K562 (cell line): ENCODE measurements at regions not wholly inside any gene's neighbourhood (a gene's known extent, or its start where the extent isn't known, plus 50 kb on each side); places are given as distances from the start of the nearest gene placed in this dataset.

ENCODE experiments used
- BRF1 ChIP-seq: IDR thresholded peaks from 3 replicates; pipeline ENCODE4 v1.6.1; 2011; ENCODE audit warnings: borderline replicate concordance, mild to moderate bottlenecking; ENCODE audit not compliant: insufficient read length; ENCODE audit errors: extremely low read depth
- CCNT2 ChIP-seq: IDR thresholded peaks from 2 replicates; pipeline ENCODE4 v1.6.1; 2011; ENCODE audit warnings: borderline replicate concordance, low read depth, mild to moderate bottlenecking, moderate library complexity, mixed read lengths, low read length; ENCODE audit not compliant: insufficient read length; ENCODE audit errors: extremely low read depth
- FOSL1 ChIP-seq: fragments of 200-800 bp; sonication (Bioruptor generic); conservative IDR thresholded peaks from 2 replicates; pipeline ENCODE4 v1.6.1; 2016; ENCODE audit warnings: missing genetic modification characterization, missing compliant biosample characterization
- HDAC6 ChIP-seq: IDR thresholded peaks from 2 replicates; pipeline ENCODE4 v1.6.1; 2012; ENCODE audit warnings: low read depth, mild to moderate bottlenecking, control low read depth, inconsistent platforms, low read length, moderate library complexity
- NCOA2 ChIP-seq, 2 experiments: fragments of 450-650 bp; IDR thresholded peaks; 2 replicates each; pipeline ENCODE4 v1.6.1; 2018; ENCODE audit warnings: mild to moderate bottlenecking in 2 of 2, moderate library complexity in 1 of 2; ENCODE audit not compliant: partially characterized antibody in 2 of 2
- NRF1 ChIP-seq, 2 experiments: fragments of 450-650 bp; IDR thresholded peaks in 1 of 2; conservative IDR thresholded peaks in 1 of 2; 2 replicates each; pipeline ENCODE4 v1.6.1; 2014; ENCODE audit warnings: mild to moderate bottlenecking in 2 of 2
- SMAD4 ChIP-seq: fragments of 250-450 bp; sonication (Bioruptor Pico); conservative IDR thresholded peaks from 2 replicates; pipeline ENCODE4 v1.8.0; 2021; ENCODE audit warnings: inconsistent platforms, mild to moderate bottlenecking, moderate library complexity
- TOE1 ChIP-seq, 2 experiments: fragments of 450-650 bp in 1 of 2; sonication (generic) in 1 of 2; formaldehyde crosslinking in 1 of 2; IDR thresholded peaks; 2 replicates each; pipeline versions ENCODE4 v1.7.1 to v1.8.0; 2016 to 2022; ENCODE audit warnings: borderline replicate concordance in 2 of 2, mild to moderate bottlenecking in 2 of 2, antibody characterized with exemption in 1 of 2, inconsistent platforms in 1 of 2, low read depth in 1 of 2, missing genetic modification reagents in 1 of 2, moderate library complexity in 1 of 2
- ZNF324 ChIP-seq: fragments of 250-450 bp; sonication (Bioruptor Pico); IDR thresholded peaks from 2 replicates; pipeline ENCODE4 v1.4.0; 2020; ENCODE audit warnings: mild to moderate bottlenecking
- TF ChIP-seq, protein P1 (sequence below), 3 experiments: IDR thresholded peaks in 2 of 3; conservative IDR thresholded peaks in 1 of 3; 2 replicates each; pipeline ENCODE4 v1.5.1; 2011 to 2012; ENCODE audit warnings: low read length in 3 of 3, mild to moderate bottlenecking in 3 of 3, control low read depth in 2 of 3, improper control_type of control experiment in 1 of 3, inconsistent platforms in 1 of 3, low read depth in 1 of 3, mixed read lengths in 1 of 3, moderate library complexity in 1 of 3; ENCODE audit not compliant: insufficient read depth in 2 of 3
- TF ChIP-seq, protein P2 (sequence below), 2 experiments: fragments of 450-650 bp; formaldehyde crosslinking in 1 of 2; IDR thresholded peaks; 2 replicates each; pipeline versions ENCODE4 v1.4.0 to v1.6.1; 2014 to 2020; ENCODE audit warnings: mild to moderate bottlenecking in 2 of 2, borderline replicate concordance in 1 of 2, low read depth in 1 of 2

DNA sequence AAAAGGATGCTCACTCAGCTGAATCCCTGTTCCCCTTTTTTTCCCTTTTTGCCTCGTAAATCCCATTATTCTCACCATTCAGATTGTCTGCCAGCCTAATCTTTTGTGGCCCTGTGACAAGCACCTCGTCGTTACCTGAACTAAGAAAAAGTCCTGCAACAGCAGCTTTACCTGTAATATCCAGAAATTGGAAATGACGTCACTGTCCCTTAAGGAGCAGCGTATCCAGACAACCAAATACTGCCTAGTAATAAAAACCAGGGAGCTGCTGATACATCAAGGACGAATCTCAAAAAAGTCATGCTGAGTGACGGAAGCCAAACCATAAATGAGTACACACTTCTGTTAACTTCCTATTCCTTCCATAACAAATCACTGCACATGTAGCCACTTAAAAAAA, 694.9 kb downstream of the GALR1 start:
- TF ChIP-seq NRF1 (conservative IDR thresholded peaks at IDR 0.05 in 1 of 2, IDR thresholded peaks at IDR 0.05 in 1 of 2) (no peak), SMAD4 (no peak), ZNF324 (CRISPR knock-in tag) (no peak), NCOA2 (IDR thresholded peaks at IDR 0.05; ENCODE audit: partially characterized antibody in 2 of 2) (no peak), BRF1 (no peak), HDAC6 (no peak), CCNT2 (no peak), TOE1 (IDR thresholded peaks at IDR 0.05; ENCODE audit: borderline replicate concordance) (no peak), TOE1 (CRISPR knock-in tag; IDR thresholded peaks at IDR 0.05; ENCODE audit: borderline replicate concordance, low read depth) (no peak), FOSL1 (tag) (no peak)
- TF ChIP-seq, protein P1, sequence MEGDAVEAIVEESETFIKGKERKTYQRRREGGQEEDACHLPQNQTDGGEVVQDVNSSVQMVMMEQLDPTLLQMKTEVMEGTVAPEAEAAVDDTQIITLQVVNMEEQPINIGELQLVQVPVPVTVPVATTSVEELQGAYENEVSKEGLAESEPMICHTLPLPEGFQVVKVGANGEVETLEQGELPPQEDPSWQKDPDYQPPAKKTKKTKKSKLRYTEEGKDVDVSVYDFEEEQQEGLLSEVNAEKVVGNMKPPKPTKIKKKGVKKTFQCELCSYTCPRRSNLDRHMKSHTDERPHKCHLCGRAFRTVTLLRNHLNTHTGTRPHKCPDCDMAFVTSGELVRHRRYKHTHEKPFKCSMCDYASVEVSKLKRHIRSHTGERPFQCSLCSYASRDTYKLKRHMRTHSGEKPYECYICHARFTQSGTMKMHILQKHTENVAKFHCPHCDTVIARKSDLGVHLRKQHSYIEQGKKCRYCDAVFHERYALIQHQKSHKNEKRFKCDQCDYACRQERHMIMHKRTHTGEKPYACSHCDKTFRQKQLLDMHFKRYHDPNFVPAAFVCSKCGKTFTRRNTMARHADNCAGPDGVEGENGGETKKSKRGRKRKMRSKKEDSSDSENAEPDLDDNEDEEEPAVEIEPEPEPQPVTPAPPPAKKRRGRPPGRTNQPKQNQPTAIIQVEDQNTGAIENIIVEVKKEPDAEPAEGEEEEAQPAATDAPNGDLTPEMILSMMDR (IDR thresholded peaks at IDR 0.05 in 2 of 3, conservative IDR thresholded peaks at IDR 0.05 in 1 of 3; ENCODE audit: insufficient read depth in 2 of 3, low read depth in 1 of 3, low read length in 3 of 3) = no peak
- TF ChIP-seq, protein P2, sequence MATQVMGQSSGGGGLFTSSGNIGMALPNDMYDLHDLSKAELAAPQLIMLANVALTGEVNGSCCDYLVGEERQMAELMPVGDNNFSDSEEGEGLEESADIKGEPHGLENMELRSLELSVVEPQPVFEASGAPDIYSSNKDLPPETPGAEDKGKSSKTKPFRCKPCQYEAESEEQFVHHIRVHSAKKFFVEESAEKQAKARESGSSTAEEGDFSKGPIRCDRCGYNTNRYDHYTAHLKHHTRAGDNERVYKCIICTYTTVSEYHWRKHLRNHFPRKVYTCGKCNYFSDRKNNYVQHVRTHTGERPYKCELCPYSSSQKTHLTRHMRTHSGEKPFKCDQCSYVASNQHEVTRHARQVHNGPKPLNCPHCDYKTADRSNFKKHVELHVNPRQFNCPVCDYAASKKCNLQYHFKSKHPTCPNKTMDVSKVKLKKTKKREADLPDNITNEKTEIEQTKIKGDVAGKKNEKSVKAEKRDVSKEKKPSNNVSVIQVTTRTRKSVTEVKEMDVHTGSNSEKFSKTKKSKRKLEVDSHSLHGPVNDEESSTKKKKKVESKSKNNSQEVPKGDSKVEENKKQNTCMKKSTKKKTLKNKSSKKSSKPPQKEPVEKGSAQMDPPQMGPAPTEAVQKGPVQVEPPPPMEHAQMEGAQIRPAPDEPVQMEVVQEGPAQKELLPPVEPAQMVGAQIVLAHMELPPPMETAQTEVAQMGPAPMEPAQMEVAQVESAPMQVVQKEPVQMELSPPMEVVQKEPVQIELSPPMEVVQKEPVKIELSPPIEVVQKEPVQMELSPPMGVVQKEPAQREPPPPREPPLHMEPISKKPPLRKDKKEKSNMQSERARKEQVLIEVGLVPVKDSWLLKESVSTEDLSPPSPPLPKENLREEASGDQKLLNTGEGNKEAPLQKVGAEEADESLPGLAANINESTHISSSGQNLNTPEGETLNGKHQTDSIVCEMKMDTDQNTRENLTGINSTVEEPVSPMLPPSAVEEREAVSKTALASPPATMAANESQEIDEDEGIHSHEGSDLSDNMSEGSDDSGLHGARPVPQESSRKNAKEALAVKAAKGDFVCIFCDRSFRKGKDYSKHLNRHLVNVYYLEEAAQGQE (IDR thresholded peaks at IDR 0.05; ENCODE audit: borderline replicate concordance) = no peak
- TF ChIP-seq, protein P2 (CRISPR knock-in tag; IDR thresholded peaks at IDR 0.05; ENCODE audit: low read depth) = no peak
